GM18909 (cell line): ENCODE measurements at regions not wholly inside any gene's neighbourhood (a gene's known extent, or its start where the extent isn't known, plus 50 kb on each side); places are given as distances from the start of the nearest gene placed in this dataset.
"Not testable (repeated sequence)": the region's sequence is repeated elsewhere in the genome, so short reads cannot be mapped to it uniquely, and the experiment has no call there.

Experiments used
- ATAC-seq: cut with Tn5 transposase; IDR thresholded peaks from one replicate; pipeline ENCODE4 v1.9.1; 2021; ENCODE audit warnings: mild to moderate bottlenecking; ENCODE audit not compliant: unreplicated experiment, poor library complexity

GRCh38 chr12:124478985-124479645 is 88.3 kb downstream of the NCOR2 start:
- no peak for ATAC-seq

GRCh38 chr12:124478416-124478815 is 89.0 kb downstream of the NCOR2 start:
- ATAC-seq: no peak

- no peak for ATAC-seq
Observed at GRCh38 chr12:124477107-124477915, 90.1 kb downstream of the NCOR2 start.

DNA sequence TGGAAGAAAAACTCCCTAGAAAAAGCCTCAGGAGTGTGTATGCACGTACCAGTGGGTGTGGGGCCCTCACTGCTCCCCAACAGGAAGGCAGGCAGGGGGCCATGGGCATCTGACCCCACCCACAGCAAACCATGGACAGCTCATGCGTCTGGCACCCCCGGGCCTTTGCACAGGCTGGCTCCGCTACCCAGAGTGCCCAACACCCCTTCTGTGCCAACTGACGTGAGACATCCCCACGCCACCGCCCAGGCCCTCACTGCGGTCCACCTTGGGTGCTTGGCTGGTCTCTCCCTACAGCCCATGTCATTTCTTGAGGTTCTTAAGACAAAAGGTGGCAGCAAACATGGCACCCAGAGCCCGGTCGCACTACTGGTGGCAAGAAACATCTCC is 91.4 kb downstream of the NCOR2 start:
- ATAC-seq: no peak

- no peak for ATAC-seq
Observed at GRCh38 chr12:124475295-124476010, 92.0 kb downstream of the NCOR2 start.

- ATAC-seq: no peak
Observed at GRCh38 chr12:124474709-124475108, 92.7 kb downstream of the NCOR2 start.

DNA sequence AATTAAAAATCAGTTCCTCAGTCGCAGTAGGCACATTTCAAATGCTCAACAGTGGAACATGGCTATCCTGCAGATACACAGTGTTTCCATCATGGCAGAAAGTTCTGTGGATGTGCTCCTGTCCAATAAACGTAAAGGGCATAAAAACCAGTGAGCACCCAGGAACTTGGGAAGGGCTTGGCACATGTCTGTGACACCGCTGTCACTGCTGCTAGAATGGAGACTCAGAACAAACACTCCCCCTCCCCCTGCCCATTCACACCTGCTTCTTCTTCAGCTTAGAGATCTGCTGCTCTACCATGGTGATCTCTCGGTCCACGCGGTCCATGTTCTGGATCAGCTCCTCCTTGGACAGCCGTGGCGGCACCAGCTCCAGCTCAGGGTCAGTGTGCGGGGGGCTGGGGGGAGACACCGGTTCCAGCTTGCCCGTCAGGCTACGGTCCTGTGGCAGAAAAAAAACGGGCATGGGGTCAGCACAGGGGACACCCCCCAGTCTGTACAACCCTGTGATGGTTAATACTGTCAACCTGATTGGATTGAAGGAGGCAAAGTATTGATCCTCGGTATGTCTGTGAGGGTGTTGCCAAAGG is 94.6 kb downstream of the NCOR2 start:
- no peak for ATAC-seq

GRCh38 chr12:124471828-124472227 is 95.6 kb downstream of the NCOR2 start:
- ATAC-seq: no peak

GRCh38 chr12:124470806-124471205 is 96.6 kb downstream of the NCOR2 start:
- no peak for ATAC-seq

DNA sequence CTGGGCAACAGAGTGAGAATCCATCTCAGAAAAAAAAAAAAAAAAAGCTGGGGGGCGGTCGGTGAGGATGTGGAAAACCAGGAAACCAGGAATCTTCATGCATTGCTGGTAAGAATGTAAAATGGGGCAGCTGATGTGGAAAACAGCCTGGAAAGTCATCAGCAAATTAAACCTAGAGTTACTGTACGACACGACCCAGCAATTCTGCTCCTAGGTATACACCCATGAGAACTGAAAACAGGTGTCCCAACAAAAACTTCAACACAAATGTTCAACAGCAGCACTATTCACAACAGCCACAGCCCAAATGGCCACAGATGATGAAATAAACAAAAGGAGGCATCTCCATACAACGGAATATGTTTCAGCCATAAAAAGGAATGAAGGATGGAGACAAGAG is 97.3 kb downstream of the NCOR2 start:
- no peak for ATAC-seq

DNA sequence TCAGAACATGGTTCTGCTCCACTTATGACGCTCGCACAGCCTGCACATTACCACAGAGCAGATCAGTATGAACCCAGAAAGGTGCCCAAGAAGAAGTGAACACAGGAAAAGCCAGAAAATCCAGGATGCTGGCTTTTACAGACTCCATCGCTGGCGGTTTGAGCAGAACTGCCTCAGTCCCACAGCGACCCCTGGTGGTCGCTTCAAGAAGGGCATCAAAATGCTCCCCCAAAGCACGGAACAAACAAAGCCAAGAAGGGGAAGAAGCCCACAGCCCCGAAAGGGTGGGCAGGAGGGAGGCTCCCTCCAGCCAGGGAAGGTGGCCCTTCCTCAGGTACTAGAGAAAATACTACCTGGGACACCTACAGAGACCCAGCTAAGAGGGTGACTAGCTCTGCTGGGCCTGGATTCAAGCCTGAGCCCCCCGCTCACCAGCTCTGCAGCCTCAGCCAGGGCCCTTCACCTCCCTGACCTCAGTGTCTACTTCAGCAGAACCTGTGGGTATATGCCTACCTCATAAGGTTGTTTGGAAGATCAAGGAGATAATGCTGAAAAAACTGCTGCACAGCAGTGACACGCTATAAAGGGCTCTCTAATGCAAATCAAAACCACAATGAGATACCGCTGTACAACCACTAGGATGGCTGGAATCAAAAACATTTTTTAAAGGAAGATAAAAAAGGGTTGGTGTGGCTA is 98.1 kb downstream of the NCOR2 start:
- no peak for ATAC-seq

DNA sequence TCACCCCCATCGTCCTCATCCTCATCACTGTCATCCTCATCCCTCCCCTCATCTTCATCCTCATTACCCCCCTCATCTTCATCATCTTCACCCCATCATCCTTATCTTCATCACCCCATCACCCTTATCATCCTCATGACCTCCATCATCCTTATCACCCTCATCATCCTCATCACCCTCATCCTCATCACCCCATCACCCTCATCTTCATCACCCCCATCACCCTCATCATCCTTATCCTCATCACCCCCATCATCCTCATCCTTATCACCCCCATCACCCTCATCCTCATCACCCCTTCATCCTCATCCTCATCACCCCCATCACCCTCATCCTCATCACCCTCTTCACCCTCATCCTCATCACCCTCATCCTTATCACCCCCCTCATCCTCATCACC is 99.9 kb downstream of the NCOR2 start:
- not testable (repeated sequence) for ATAC-seq

DNA sequence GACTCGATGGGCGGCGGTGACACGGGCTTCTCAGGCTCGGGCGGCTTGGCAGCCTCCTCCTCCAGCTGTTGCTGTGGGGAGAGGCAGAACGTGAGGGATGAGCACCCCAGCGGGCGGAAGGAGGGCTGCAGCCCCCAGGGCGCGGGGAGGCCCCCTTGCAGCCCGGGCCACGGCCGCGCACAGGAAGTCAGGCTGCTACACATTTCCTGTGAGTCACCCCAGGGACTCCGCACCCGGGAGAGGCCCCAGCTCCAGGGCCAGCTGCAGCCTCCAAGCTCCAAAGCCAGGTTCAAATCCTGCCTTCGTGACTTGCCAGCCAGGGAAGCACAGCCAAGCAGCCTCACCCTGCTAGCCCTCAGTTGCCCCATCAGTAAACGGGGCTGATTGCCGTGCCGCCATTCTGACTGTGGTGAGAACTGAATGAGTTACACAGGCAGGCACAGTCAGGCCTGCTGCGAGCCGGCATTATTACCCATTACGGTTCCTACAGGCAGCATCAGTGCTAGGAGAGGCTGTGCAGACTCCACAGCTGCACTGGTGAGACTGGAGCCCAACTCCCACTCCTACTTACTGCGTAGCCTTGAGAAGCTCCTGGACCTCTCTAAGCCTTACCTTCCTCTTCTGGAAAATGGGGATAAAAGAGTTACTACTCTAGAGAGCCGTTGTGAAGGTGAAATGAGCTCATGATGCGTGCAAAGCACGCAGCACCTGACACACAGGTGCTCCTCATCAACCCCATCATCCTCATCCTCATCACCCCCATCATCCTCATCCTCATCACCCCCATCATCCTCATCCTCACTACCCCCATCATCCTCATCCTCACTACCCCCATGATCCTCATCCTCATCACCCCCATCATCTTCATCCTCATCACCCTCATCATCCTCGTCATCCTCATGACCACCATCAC is 100.9 kb downstream of the NCOR2 start:
- ATAC-seq: peak; percentile 96

DNA sequence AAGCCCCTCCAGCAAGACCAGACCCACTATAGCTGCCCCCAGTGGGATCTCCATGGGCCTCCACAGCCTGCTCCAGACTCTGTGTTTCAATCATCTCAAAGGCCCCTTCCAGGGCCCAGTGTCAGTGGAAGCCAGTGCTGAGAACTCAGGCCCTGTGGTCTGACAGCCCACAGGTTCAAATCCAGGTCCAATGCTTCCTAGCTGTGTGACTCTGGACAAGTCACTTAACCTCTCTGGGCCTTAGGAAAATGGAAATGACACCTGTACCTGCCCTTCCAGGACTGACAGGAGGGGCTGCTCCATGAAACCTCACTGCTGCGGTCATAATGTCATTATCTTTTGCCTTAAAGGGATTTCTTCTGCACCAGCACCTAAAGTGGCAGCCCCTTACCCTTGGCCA is 101.9 kb downstream of the NCOR2 start:
- ATAC-seq: no peak

DNA sequence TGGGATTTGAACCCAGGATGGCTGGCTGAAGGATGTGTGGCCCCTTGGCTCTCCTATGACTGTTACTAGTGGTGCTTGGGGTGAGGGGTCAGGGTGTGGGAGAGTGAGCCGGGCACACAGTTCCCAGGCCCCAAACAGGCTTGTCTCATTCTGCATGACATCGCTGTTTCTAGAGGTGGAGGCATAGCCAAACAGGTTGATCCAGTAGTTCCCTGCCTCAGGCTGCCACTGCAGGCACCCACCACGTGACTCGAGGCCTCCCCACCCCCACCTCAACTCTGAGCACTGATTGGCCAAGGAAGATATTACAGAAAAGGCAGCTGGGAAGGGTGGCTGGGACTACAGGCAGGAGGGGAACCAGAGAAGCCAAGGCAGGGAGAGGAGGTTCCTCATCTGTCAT is 102.6 kb downstream of the NCOR2 start:
- ATAC-seq: no peak

DNA sequence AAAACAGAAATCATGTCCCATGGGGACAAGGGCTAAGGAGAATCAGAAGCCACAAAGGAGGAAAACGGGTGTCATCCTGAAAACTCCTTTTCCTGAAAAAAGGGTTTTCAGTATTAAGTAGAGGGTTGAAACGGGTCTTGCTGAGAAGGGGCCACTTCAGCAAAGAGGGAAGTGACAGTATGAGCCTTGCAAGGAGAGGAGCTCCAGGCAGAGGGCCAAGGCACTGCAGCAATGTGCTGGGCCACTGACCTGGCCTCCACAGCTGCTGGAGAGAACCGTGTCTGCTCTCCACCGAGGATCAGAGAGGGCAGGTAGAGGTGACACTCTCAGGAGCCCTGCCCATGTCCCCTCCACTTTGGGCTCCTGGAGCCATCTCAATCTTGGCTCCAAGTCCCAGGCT is 103.3 kb downstream of the NCOR2 start:
- ATAC-seq: no peak

DNA sequence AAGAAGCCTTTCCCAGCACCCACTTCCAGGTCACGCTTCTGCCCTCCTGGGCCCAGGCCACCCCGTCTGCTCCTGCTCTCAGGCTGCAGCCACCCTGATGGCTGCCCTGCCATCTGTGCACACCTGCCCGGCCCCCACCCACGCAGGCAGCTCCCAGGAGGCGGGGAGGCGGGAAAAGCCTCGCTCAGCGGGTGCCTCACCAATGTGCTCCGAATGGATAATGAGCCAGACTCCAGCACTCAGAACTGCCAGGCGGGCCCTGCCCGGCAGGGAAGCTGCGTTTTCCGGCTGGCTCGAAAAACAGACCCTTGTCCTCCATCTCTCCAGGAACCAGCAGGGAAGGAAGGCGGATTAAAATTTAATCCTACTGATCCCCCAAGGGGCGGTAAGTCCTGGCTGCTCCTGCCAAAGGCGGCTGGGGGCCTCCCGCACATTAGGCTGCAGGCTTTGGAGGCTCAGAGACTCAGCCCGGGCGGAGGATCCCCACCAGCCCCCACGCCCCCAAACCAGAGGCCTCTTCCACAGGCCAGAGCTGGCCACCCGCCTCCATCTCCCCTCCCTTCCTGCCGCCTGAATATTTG is 104.0 kb downstream of the NCOR2 start:
- ATAC-seq: no peak

GRCh38 chr12:124462750-124463149 is 104.7 kb downstream of the NCOR2 start:
- no peak for ATAC-seq
